Mesendoderm (in vitro differentiated cells): ENCODE measurements at regions not wholly inside any gene's neighbourhood (a gene's known extent, or its start where the extent isn't known, plus 50 kb on each side); places are given as distances from the start of the nearest gene placed in this dataset.
A peak's percentile ranks its signal among the peaks of the same experiment; 100 is the strongest.

ENCODE experiments used
- DNase-seq: peaks from one replicate; pipeline ENCODE4 v3.0.0; 2013
- H2AK5ac ChIP-seq: 2 replicates; pipeline ENCODE4 v1.6.1; 2013; ENCODE audit warnings: low read length, inconsistent platforms
- H2BK120ac ChIP-seq: 2 replicates; pipeline ENCODE4 v1.6.1; 2013; ENCODE audit warnings: low read depth, mild to moderate bottlenecking, low read length, moderate library complexity, mixed read lengths
- H2BK15ac ChIP-seq: replicated peaks from 2 replicates; pipeline ENCODE4 v1.6.1; 2013; ENCODE audit warnings: low read depth, mild to moderate bottlenecking, moderate library complexity
- H2BK5ac ChIP-seq: 2 replicates; pipeline ENCODE4 v1.6.1; 2013; ENCODE audit warnings: low read length, inconsistent platforms
- H3K18ac ChIP-seq: 2 replicates; pipeline ENCODE4 v1.6.1; 2013; ENCODE audit warnings: mild to moderate bottlenecking, low read length, mixed read lengths
- H3K23ac ChIP-seq: one replicate; pipeline ENCODE4 v1.6.1; 2013; ENCODE audit warnings: low read length
- H3K27ac ChIP-seq: 2 replicates; pipeline ENCODE4 v1.5.1; 2013; ENCODE audit warnings: low read depth, mild to moderate bottlenecking, inconsistent platforms, low read length, moderate library complexity
- H3K27me3 ChIP-seq: 2 replicates; pipeline ENCODE4 v1.6.1; 2013; ENCODE audit warnings: low read length, control low read depth, mild to moderate bottlenecking, inconsistent platforms; ENCODE audit not compliant: insufficient read depth, poor library complexity
- H3K36me3 ChIP-seq: 2 replicates; pipeline ENCODE4 v1.6.1; 2013; ENCODE audit warnings: low read length, inconsistent platforms; ENCODE audit not compliant: control insufficient read depth, insufficient read depth
- H3K4ac ChIP-seq: one replicate; pipeline ENCODE4 v1.6.1; 2013; ENCODE audit warnings: low read depth, mild to moderate bottlenecking, low read length, moderate library complexity
- H3K4me1 ChIP-seq: 2 replicates; pipeline ENCODE4 v1.6.1; 2013; ENCODE audit warnings: low read depth, low read length, inconsistent platforms; ENCODE audit not compliant: control insufficient read depth
- H3K4me2 ChIP-seq: 2 replicates; pipeline ENCODE4 v1.6.1; 2013; ENCODE audit warnings: low read length
- H3K4me3 ChIP-seq: 2 replicates; pipeline ENCODE4 v1.5.1; 2013; ENCODE audit warnings: mild to moderate bottlenecking, low read length
- H3K56ac ChIP-seq: one replicate; pipeline ENCODE4 v1.6.1; 2013; ENCODE audit warnings: low read length
- H3K79me1 ChIP-seq: 2 replicates; pipeline ENCODE4 v1.6.1; 2013; ENCODE audit warnings: low read length, inconsistent platforms
- H3K79me2 ChIP-seq: 2 replicates; pipeline ENCODE4 v1.6.1; 2013; ENCODE audit warnings: mild to moderate bottlenecking, low read length; ENCODE audit not compliant: control insufficient read depth, insufficient read depth
- H3K9ac ChIP-seq: 2 replicates; pipeline ENCODE4 v1.6.1; 2013; ENCODE audit warnings: low read length, inconsistent platforms
- H4K5ac ChIP-seq: one replicate; pipeline ENCODE4 v1.6.1; 2013; ENCODE audit warnings: low read length
- H4K8ac ChIP-seq: one replicate; pipeline ENCODE4 v1.6.1; 2013; ENCODE audit warnings: low read depth, mild to moderate bottlenecking, control low read depth, low read length, moderate library complexity
- WGBS: extraction: QIAGEN DNeasy Blood & Tissue Kit; methylation state at CpG from one replicate; pipeline ENCODE4 v1.1.7; 2013; ENCODE audit warnings: low lambda C conversion rate, missing lambda C conversion rate; ENCODE audit not compliant: insufficient coverage; ENCODE audit errors: extremely low coverage; 5-methylcytosine and 5-hydroxymethylcytosine counted together

DNA sequence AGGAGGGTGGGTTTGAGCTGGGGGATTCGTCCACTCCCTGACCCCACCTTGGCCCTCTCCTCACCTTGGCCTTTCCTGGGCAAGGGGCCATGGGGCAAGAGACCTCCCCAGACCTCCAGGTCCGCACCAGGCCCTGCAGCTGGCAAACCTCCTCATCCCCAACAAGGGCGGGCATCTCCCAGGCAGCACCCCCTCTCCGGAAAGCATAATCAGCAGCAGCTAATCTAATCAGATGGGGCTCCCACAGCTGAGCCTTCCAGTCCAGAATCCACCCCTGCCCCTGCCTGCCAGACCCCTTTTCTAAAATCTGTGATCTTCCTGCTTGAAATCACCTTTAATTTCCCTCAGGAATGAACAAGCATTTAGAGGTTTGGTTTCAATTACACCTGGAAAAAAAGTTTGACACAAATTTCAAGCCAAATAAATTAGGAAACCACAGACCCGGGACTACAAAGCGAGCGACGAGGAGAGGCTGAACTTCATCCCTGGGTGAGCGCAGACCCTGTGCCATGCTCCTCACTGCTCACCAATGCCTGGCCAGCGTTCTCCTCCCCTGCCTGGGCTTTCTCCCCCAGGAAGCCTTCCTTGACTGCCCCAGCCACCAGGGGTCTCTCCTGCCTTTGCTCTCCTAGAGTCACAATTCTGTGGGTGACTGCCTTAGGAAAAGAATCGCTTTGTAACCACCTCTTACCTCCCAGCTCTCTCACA lies 143.0 kb upstream of the MYCN start:
- no peak overlapping the region for H2BK15ac ChIP-seq
- peak; percentile 65 for DNase-seq
- H2BK120ac ChIP-seq, result no peak overlapping the region
- H3K36me3 ChIP-seq, result no peaks in the 10 kb centered on the region
- no peaks in the 10 kb centered on the region for H3K79me2 ChIP-seq
- no CpG with 5 or more reads among the region's 11 CpGs for WGBS
- H4K5ac ChIP-seq, result no peak overlapping the region
- H3K4me3 ChIP-seq, result no peak overlapping the region
- H4K8ac ChIP-seq, result no peak overlapping the region
- H3K4me1 ChIP-seq, result peaks cover 2% of the 10 kb centered on the region
- no peak overlapping the region for H3K23ac ChIP-seq
- no peaks in the 10 kb centered on the region for H3K79me1 ChIP-seq
- H3K27me3 ChIP-seq, result no peaks in the 10 kb centered on the region
- H2BK5ac ChIP-seq, result no peak overlapping the region
- H3K27ac ChIP-seq, result no peak overlapping the region
- no peak overlapping the region for H2AK5ac ChIP-seq
- H3K4ac ChIP-seq, result no peak overlapping the region
- no peak overlapping the region for H3K56ac ChIP-seq
- H3K4me2 ChIP-seq, result no peak overlapping the region
- H3K9ac ChIP-seq, result no peak overlapping the region
- H3K18ac ChIP-seq, result no peak overlapping the region

DNA sequence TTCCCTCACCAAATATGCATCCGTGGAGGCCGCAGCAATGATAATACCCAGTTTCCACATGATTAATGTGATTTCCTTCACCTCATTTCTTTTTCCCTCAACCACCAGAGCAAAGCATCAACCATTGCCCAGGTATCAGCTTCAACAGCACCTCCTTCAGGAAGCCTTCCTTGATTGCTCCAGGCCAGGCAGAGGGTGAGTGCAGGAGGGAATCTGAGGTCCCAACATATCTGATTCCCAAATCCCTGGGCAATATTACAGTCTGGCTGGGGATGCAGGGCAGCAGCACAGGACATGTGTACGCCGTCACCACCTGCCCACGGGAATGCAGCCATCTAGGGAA lies 142.4 kb upstream of the MYCN start:
- Histone ChIP-seq H3K27ac (no peak overlapping the region), H2AK5ac (no peak overlapping the region), H3K4me2 (no peak overlapping the region), H3K4me1 (peaks cover 2% of the 10 kb centered on the region), H3K36me3 (no peaks in the 10 kb centered on the region), H3K23ac (no peak overlapping the region), H3K4me3 (no peak overlapping the region), H3K79me1 (no peaks in the 10 kb centered on the region), H3K56ac (no peak overlapping the region), H2BK15ac (no peak overlapping the region), H3K27me3 (no peaks in the 10 kb centered on the region), H4K5ac (no peak overlapping the region), H3K18ac (no peak overlapping the region), H2BK120ac (no peak overlapping the region), H2BK5ac (no peak overlapping the region), H3K79me2 (no peaks in the 10 kb centered on the region), H4K8ac (no peak overlapping the region), H3K9ac (no peak overlapping the region), H3K4ac (no peak overlapping the region)
- no CpG with 5 or more reads among the region's 5 CpGs for WGBS
- peak; percentile 25 for DNase-seq

DNA sequence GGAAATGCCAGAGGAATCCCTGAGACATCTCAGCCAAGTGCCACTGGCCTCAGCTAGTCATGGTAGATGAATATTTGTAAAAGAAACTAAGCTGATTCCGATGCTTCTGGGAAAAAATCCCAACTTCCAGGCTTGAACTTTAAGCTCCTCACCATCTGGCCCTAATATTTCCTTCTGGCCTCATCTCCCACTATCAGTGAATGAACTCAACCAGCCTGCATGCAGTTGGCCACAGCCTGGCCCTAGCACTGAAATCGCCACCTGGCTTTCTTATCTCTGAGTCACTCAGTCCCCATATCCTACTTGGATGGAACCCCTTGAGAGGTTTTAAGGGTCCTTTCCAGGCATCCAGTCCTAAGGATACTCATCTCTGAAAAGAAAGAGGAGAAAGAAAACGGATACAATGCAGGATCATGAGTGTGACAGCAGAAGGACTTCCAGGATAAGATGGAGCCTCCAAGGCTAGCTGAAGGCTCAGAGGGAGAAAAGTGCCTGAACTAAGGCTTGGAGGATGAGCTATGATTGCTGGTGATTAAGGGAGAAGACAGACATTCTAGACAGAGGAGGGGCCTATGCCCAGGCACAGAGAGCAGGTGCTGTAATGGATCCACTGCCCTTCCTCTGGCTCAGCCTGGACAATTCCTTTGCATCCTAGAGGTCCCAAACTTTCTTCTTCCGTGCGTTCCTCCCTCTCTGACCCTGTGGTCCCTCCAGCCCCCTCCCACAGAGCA lies 141.5 kb upstream of the MYCN start:
- Histone ChIP-seq H3K9ac (no peak overlapping the region), H3K79me1 (no peaks in the 10 kb centered on the region), H3K56ac (no peak overlapping the region), H4K8ac (no peak overlapping the region), H3K79me2 (no peaks in the 10 kb centered on the region), H3K23ac (no peak overlapping the region), H3K27ac (no peak overlapping the region), H3K4me1 (peaks cover 2% of the 10 kb centered on the region), H2BK5ac (no peak overlapping the region), H2BK15ac (no peak overlapping the region), H3K4me2 (no peak overlapping the region), H2BK120ac (no peak overlapping the region), H2AK5ac (no peak overlapping the region), H3K18ac (no peak overlapping the region), H3K4me3 (no peak overlapping the region), H4K5ac (no peak overlapping the region), H3K36me3 (no peaks in the 10 kb centered on the region), H3K4ac (no peak overlapping the region), H3K27me3 (no peaks in the 10 kb centered on the region)
- WGBS, result no CpG with 5 or more reads among the region's 5 CpGs
- no peak for DNase-seq

DNA sequence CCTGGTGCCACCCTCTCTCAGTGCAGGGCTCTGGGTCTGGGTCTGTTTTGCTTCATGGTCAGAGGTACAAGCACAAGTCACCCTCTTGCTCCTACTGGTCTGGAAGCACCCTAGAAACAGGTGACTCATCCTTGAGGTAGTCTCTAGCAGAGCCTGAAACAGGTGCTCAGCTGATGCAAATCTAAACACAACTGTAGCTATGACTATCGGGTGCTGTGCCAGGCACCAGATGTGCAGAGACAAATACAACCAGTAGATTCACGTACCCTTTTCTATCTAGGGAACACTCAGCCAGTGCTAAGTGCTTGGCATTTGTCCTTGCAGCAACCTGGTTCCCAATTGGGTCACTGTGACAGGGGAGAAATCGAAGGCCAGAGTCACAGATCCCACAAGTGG lies 140.9 kb upstream of the MYCN start:
- H2BK120ac ChIP-seq, result no peak overlapping the region
- no peak overlapping the region for H3K23ac ChIP-seq
- H3K27me3 ChIP-seq, result no peaks in the 10 kb centered on the region
- no peak overlapping the region for H2AK5ac ChIP-seq
- no peak overlapping the region for H3K4ac ChIP-seq
- no peak for DNase-seq
- H4K8ac ChIP-seq, result no peak overlapping the region
- no peak overlapping the region for H2BK15ac ChIP-seq
- H3K79me2 ChIP-seq, result no peaks in the 10 kb centered on the region
- no peak overlapping the region for H3K18ac ChIP-seq
- H3K79me1 ChIP-seq, result no peaks in the 10 kb centered on the region
- no peak overlapping the region for H3K4me2 ChIP-seq
- WGBS, result no CpG with 5 or more reads among the region's 3 CpGs
- no peak overlapping the region for H3K27ac ChIP-seq
- no peak overlapping the region for H3K4me3 ChIP-seq
- H3K36me3 ChIP-seq, result no peaks in the 10 kb centered on the region
- H4K5ac ChIP-seq, result no peak overlapping the region
- no peak overlapping the region for H3K9ac ChIP-seq
- H3K56ac ChIP-seq, result no peak overlapping the region
- no peak overlapping the region for H2BK5ac ChIP-seq
- H3K4me1 ChIP-seq, result peaks cover 2% of the 10 kb centered on the region

DNA sequence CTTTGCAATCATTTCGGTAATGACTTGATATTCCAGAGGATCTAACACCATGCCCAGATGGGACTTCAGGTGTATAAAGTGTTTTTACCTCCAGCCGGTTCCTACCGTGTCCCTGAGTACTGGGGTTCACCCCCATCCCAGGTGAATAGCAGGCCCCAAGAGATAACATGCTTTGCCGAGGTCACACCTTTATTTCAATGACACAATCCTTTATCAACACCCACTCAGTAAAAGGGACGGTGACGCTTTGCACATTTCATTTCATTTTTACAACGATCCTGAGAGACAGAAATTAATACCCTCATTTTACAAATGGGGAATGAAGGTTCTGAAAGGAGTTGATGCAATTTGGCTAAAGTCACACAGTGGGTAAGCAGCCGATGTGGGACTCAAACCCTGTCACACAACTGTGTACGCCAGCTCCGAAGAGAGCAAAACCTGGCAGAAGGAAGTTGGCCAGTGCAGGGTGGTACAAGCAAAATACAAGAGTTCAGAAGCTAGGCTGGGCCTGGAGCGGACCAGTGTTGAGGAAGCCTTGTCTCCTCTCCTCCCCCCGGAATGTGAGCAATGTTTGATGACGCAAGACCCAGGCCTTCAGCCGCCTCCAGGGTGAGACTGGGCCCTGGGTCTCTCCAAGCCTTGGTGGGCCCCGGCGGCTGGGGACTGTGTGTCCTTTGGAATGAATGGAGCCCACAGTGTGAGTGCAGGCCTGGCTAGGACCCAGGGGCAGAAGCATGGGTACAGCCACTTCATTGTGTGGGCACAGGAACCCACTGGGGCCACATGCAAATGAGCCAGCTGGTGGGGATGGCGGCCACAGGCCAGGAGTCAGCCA lies 139.6 kb upstream of the MYCN start:
- no peak overlapping the region for H3K4ac ChIP-seq
- H3K27ac ChIP-seq, result no peak overlapping the region
- no peak overlapping the region for H3K18ac ChIP-seq
- no peak overlapping the region for H4K5ac ChIP-seq
- no peak overlapping the region for H3K4me3 ChIP-seq
- DNase-seq, result peak; percentile 92
- H3K4me2 ChIP-seq, result no peak overlapping the region
- no CpG with 5 or more reads among the region's 17 CpGs for WGBS
- peaks cover 2% of the 10 kb centered on the region for H3K4me1 ChIP-seq
- H3K9ac ChIP-seq, result peak overlapping the region; percentile 19
- no peak overlapping the region for H2BK5ac ChIP-seq
- H3K79me2 ChIP-seq, result no peaks in the 10 kb centered on the region
- H2AK5ac ChIP-seq, result no peak overlapping the region
- no peak overlapping the region for H2BK15ac ChIP-seq
- no peak overlapping the region for H3K23ac ChIP-seq
- H3K27me3 ChIP-seq, result no peaks in the 10 kb centered on the region
- H3K56ac ChIP-seq, result peak overlapping the region; percentile 63
- H3K36me3 ChIP-seq, result no peaks in the 10 kb centered on the region
- no peak overlapping the region for H4K8ac ChIP-seq
- H2BK120ac ChIP-seq, result no peak overlapping the region
- H3K79me1 ChIP-seq, result no peaks in the 10 kb centered on the region
